Fibroblast of mammary gland (primary cell): ENCODE measurements at regions not wholly inside any gene's neighbourhood (a gene's known extent, or its start where the extent isn't known, plus 50 kb on each side); places are given as distances from the start of the nearest gene placed in this dataset.

Experiments
- DNase-seq: peaks from one replicate; pipeline ENCODE4 v3.0.0-alpha.2; 2010; ENCODE audit warnings: low read depth
- H3K4me3 ChIP-seq: 2 replicates; pipeline ENCODE4 v1.5.1; 2011; ENCODE audit warnings: low read depth, mild to moderate bottlenecking, low read length, moderate library complexity; ENCODE audit not compliant: control insufficient read depth
- CTCF ChIP-seq: conservative IDR thresholded peaks from 2 replicates; pipeline ENCODE4 v1.5.1; 2011; ENCODE audit warnings: low read depth, low read length, inconsistent platforms; ENCODE audit not compliant: control insufficient read depth, insufficient read depth

- DNase-seq, result no peak
- no peak overlapping the region for H3K4me3 ChIP-seq
- no peak for TF ChIP-seq CTCF
Measured at GRCh38 chr16:79895053-79895916, 294.7 kb upstream of the MAF start.

- no peak for TF ChIP-seq CTCF
- no peak overlapping the region for H3K4me3 ChIP-seq
- DNase-seq, result no peak
Measured at GRCh38 chr16:79893445-79893844, 292.9 kb upstream of the MAF start.

- DNase-seq, result no peak
- no peak overlapping the region for H3K4me3 ChIP-seq
- no peak for TF ChIP-seq CTCF
Measured at GRCh38 chr16:79892278-79892677, 291.7 kb upstream of the MAF start.

GRCh38 chr16:79891458-79891857 is 290.9 kb upstream of the MAF start:
- no peak overlapping the region for H3K4me3 ChIP-seq
- no peak for DNase-seq
- TF ChIP-seq CTCF, result no peak

GRCh38 chr16:79887541-79888540 is 287.3 kb upstream of the MAF start:
- no peak for DNase-seq
- TF ChIP-seq CTCF, result no peak
- no peak overlapping the region for H3K4me3 ChIP-seq

GRCh38 chr16:79885320-79885719 is 284.8 kb upstream of the MAF start:
- no peak for DNase-seq
- TF ChIP-seq CTCF, result no peak

More at GRCh38 chr16:79885320-79885719, 284.8 kb upstream of the MAF start:
- no peak overlapping the region for H3K4me3 ChIP-seq
